KMS-11 (cell line): ENCODE measurements at regions not wholly inside any gene's neighbourhood (a gene's known extent, or its start where the extent isn't known, plus 50 kb on each side); places are given as distances from the start of the nearest gene placed in this dataset.

Experiments
- H2AFZ ChIP-seq: fragments of 200-600 bp; sonication (generic); 2 replicates; pipeline ENCODE4 v1.6.1; 2016; ENCODE audit warnings: antibody characterized with exemption, mixed run types, low read depth
- H3K27ac ChIP-seq: fragments of 200-600 bp; sonication (generic); 2 replicates; pipeline ENCODE4 v1.6.1; 2016; ENCODE audit warnings: mild to moderate bottlenecking, mixed run types
- H3K27me3 ChIP-seq: fragments of 200-600 bp; sonication (generic); 2 replicates; pipeline ENCODE4 v1.6.1; 2017; ENCODE audit warnings: mild to moderate bottlenecking, low read depth, mixed run types, moderate library complexity; ENCODE audit not compliant: insufficient read depth
- H3K36me3 ChIP-seq: fragments of 200-600 bp; sonication (generic); 2 replicates; pipeline ENCODE4 v1.6.1; 2017; ENCODE audit warnings: mild to moderate bottlenecking, mixed run types; ENCODE audit not compliant: insufficient read depth
- H3K4me1 ChIP-seq: fragments of 200-600 bp; sonication (generic); 2 replicates; pipeline ENCODE4 v1.6.1; 2016; ENCODE audit warnings: mild to moderate bottlenecking, low read depth, mixed run types; ENCODE audit not compliant: poor library complexity, severe bottlenecking
- H3K4me2 ChIP-seq: fragments of 200-600 bp; sonication (generic); 2 replicates; pipeline ENCODE4 v1.7.0; 2016; ENCODE audit warnings: mild to moderate bottlenecking, mixed run types
- H3K4me3 ChIP-seq: fragments of 200-600 bp; sonication (generic); IDR thresholded peaks from 2 replicates; pipeline ENCODE4 v1.6.1; 2017; ENCODE audit warnings: low read depth, low read length, mixed read lengths; ENCODE audit not compliant: insufficient read depth
- H3K79me2 ChIP-seq: fragments of 200-600 bp; sonication (generic); 2 replicates; pipeline ENCODE4 v1.6.1; 2016; ENCODE audit warnings: low read depth, mixed run types; ENCODE audit not compliant: insufficient read depth
- H3K9ac ChIP-seq: fragments of 200-600 bp; sonication (generic); 2 replicates; pipeline ENCODE4 v1.6.1; 2016; ENCODE audit warnings: mild to moderate bottlenecking, mixed run types
- H4K20me1 ChIP-seq: fragments of 200-600 bp; sonication (generic); 2 replicates; pipeline ENCODE4 v1.6.1; 2016; ENCODE audit warnings: mild to moderate bottlenecking, mixed run types; ENCODE audit not compliant: insufficient read depth
- TF ChIP-seq, protein P1 (sequence below): fragments of 200-600 bp; sonication (generic); conservative IDR thresholded peaks from 2 replicates; pipeline ENCODE4 v1.6.1; 2017; ENCODE audit warnings: low read depth, mild to moderate bottlenecking, antibody characterized with exemption, low read length, moderate library complexity, mixed read lengths

DNA sequence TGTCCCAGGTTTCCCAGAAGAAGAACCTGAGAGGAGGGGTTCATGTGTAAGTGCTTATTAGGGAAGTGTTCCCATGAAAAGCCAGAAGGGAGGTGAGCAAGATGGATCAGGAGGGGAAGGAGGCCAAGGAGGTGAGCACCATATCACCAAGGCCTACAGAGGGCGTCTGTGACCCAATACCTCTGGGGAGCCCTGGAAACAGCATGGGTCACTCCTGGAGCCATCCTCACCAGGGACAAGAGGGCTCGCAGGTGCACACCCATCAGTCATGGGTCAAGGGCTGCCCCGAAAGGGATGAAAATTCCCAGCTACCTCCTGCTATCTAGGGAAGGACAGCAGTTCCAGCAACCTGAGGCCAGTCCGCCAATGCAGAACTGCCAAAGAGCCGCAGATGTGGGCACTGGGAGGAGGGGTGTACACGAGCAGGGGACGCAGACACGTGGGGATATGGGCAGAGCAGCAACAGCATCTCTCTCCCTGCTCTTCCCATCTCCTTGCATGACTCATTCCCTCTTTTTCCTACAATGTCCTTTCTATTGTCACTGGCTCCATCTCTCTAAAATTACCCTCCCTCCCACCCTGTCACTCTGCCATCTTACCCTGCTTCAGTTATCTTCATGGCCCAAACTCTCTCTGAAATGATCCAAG, 167.6 kb upstream of the FSTL4 start:
- Histone ChIP-seq H3K79me2 (no peaks in the 10 kb centered on the region), H3K4me3 (no peak overlapping the region), H2AFZ (no peak overlapping the region), H3K36me3 (no peaks in the 10 kb centered on the region), H3K27me3 (no peaks in the 10 kb centered on the region), H3K9ac (no peak overlapping the region), H4K20me1 (no peaks in the 10 kb centered on the region), H3K4me2 (no peak overlapping the region), H3K4me1 (no peaks in the 10 kb centered on the region), H3K27ac (no peak overlapping the region)
- TF ChIP-seq, protein P1, sequence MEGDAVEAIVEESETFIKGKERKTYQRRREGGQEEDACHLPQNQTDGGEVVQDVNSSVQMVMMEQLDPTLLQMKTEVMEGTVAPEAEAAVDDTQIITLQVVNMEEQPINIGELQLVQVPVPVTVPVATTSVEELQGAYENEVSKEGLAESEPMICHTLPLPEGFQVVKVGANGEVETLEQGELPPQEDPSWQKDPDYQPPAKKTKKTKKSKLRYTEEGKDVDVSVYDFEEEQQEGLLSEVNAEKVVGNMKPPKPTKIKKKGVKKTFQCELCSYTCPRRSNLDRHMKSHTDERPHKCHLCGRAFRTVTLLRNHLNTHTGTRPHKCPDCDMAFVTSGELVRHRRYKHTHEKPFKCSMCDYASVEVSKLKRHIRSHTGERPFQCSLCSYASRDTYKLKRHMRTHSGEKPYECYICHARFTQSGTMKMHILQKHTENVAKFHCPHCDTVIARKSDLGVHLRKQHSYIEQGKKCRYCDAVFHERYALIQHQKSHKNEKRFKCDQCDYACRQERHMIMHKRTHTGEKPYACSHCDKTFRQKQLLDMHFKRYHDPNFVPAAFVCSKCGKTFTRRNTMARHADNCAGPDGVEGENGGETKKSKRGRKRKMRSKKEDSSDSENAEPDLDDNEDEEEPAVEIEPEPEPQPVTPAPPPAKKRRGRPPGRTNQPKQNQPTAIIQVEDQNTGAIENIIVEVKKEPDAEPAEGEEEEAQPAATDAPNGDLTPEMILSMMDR = no peak

DNA sequence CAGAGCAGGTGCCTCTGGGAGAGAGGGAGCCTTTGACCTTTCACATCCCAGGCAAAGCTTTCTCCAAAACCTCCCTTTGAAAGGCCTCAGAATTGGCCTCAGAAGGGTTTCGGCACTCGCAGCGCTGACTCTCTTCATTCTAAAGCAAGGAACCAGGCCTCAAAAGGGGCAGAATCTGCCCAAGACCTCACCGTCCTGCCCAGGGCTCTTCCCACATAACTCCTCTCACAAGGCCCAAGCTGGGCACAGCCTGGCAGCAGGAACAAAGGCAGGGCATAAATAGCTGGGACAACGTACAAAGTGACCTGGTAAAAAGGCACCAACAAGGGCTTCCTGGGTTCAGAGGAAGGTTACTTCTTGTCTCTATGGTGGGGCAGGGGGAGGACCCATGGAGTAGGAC, 166.3 kb upstream of the FSTL4 start:
- no peaks in the 10 kb centered on the region for H3K27me3 ChIP-seq
- TF ChIP-seq, protein P1 = no peak

DNA sequence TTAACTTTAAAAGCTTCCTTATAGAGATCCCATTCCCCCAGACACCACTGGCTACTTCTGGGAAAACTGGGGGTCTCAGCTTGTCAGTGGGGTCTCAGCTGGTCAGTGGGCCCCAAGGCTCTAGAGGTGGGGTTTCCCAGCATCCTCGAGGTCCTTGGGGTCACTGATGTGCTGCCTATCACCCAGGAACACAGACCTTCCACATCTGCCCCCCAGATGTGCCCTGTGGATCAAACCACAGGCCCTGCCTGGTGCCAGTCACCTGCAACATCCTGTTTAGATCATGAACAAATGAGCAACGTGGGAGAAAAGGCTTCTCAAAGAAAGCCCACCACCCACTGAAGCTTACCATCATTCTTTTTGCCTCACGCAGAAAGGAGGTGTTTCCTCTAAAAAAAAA, 165.6 kb upstream of the FSTL4 start:
- Histone ChIP-seq H3K79me2 (no peaks in the 10 kb centered on the region), H3K4me2 (no peak overlapping the region), H3K9ac (no peak overlapping the region), H3K27me3 (no peaks in the 10 kb centered on the region), H2AFZ (no peak overlapping the region), H3K36me3 (no peaks in the 10 kb centered on the region), H3K27ac (no peak overlapping the region), H3K4me1 (no peaks in the 10 kb centered on the region), H4K20me1 (no peaks in the 10 kb centered on the region), H3K4me3 (no peak overlapping the region)
- TF ChIP-seq, protein P1 = no peak

More for the DNA sequence above, 166.3 kb upstream of the FSTL4 start:
- H3K36me3 ChIP-seq = no peaks in the 10 kb centered on the region
- no peak overlapping the region for H3K4me2 ChIP-seq
- no peak overlapping the region for H3K27ac ChIP-seq
- no peak overlapping the region for H2AFZ ChIP-seq
- no peaks in the 10 kb centered on the region for H3K79me2 ChIP-seq
- no peaks in the 10 kb centered on the region for H3K4me1 ChIP-seq
- no peak overlapping the region for H3K4me3 ChIP-seq
- H4K20me1 ChIP-seq = no peaks in the 10 kb centered on the region
- H3K9ac ChIP-seq = no peak overlapping the region

DNA sequence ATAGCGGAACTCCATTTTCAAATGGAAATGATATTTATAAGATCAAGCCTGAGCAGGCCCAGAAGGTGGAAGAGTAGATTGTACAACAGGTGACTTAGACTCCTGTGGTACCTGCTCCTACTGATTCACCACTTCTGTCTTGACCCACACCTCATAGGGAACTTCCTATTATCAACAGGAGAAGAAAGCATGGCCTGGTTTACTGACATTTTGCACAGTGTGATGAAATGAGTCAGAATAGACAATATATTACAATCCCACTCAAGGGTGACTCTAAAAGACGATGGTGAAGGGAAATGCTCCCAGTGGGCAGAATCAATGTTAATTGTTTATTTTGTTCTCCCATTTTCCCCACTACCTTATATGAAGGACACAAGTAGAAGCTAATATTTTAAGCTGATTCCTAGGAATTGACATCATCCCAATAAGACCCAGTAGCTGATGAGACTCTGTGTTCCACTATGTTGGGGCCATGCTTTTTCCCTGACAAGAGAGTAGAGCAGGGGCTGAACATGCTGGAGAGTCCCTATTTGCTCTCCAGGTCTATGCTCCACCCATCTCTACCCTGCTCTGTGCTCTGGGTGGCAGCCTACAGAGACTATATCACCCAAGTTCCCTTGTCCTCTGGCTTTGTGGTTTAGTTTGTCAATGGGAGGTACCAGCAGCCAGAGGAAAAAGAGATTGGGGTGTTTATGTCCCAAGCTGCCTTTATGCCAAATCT, 163.4 kb upstream of the FSTL4 start:
- no peaks in the 10 kb centered on the region for H3K27me3 ChIP-seq
- H3K4me3 ChIP-seq = no peak overlapping the region
- no peak overlapping the region for H3K27ac ChIP-seq
- no peaks in the 10 kb centered on the region for H4K20me1 ChIP-seq
- no peaks in the 10 kb centered on the region for H3K4me1 ChIP-seq
- no peak overlapping the region for H3K4me2 ChIP-seq
- H2AFZ ChIP-seq = no peak overlapping the region
- TF ChIP-seq, protein P1 = no peak
- no peaks in the 10 kb centered on the region for H3K36me3 ChIP-seq
- no peaks in the 10 kb centered on the region for H3K79me2 ChIP-seq
- no peak overlapping the region for H3K9ac ChIP-seq
